ENCODE measurements at regions not wholly inside any gene's neighbourhood (a gene's known extent, or its start where the extent isn't known, plus 50 kb on each side); places are given as distances from the start of the nearest gene placed in this dataset.

DNA sequence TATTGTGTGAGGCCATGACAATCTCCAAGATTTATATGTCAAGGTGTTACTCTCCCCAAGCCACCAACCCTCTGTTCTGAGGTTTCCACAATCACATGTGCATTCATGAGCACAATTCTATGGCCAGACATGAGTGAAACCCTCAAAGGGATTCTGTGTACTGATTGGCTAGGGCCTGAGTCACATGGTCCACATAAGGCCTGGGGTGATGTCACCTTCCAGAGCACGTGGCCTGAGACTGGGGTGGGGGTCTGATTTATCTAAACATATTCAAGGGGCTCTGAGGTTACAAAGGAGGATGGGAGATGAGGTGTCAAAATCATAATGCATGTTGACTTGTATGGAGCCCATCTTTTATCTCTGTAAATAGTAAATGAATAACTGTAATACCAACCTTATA is 1369.9 kb upstream of the TMEM132C start:
- no peak for DNase-seq (ENCODE audit: low spot score)
- TF ChIP-seq, protein P1, sequence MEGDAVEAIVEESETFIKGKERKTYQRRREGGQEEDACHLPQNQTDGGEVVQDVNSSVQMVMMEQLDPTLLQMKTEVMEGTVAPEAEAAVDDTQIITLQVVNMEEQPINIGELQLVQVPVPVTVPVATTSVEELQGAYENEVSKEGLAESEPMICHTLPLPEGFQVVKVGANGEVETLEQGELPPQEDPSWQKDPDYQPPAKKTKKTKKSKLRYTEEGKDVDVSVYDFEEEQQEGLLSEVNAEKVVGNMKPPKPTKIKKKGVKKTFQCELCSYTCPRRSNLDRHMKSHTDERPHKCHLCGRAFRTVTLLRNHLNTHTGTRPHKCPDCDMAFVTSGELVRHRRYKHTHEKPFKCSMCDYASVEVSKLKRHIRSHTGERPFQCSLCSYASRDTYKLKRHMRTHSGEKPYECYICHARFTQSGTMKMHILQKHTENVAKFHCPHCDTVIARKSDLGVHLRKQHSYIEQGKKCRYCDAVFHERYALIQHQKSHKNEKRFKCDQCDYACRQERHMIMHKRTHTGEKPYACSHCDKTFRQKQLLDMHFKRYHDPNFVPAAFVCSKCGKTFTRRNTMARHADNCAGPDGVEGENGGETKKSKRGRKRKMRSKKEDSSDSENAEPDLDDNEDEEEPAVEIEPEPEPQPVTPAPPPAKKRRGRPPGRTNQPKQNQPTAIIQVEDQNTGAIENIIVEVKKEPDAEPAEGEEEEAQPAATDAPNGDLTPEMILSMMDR (IDR thresholded peaks at IDR 0.05; ENCODE audit: extremely low read depth, insufficient read depth, missing control alignments), result no peak
- in situ Hi-C loops (cut with MboI; ENCODE audit: low pct_unique_long_range_greater_than_20kb, low sequenced_read_pairs, unreplicated experiment), result no loop called here

DNA sequence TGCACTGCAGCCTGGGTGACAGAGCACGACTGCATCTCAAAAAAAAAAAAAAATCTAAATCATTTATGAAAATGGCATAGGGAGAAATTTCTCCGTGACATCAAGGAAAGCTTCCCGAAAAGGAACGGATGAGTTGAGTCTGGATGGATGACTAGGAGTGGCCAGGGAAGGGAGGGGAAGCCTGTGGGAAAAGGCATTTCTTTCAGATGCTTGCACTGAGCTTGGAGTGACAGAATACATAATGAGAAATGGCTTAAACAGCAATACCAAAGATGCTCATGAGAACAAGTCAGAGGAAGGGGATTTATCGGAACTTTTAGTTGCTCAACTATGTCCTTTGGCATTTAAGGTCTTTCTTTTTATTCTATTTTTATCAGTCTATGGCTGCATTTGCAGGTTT is 1369.2 kb upstream of the TMEM132C start:
- DNase-seq (ENCODE audit: low spot score), result no peak
- TF ChIP-seq, protein P1 (IDR thresholded peaks at IDR 0.05; ENCODE audit: extremely low read depth, insufficient read depth, missing control alignments), result no peak
- in situ Hi-C loops (cut with MboI; ENCODE audit: low pct_unique_long_range_greater_than_20kb, low sequenced_read_pairs, unreplicated experiment), result no loop called here

DNA sequence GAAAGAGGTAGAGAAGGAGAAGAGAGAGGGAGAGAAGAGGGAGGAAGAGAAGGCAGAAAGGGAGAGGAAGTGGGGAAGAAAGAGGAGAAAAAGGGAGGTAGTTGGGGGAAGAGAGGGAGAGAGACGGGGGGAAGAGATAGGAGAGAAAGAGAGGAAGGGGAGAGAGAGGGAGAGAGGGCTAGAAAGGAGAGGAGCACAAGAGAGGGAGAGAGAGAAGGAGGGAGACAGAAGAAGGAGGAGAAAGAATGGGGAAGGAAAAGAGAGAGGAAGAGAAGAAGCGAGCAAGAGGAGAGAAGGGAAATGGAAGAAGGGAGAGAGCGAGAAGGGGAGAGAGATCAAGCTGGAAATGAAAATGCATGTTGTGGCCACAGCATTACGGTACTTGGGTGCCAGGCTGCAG is 1368.4 kb upstream of the TMEM132C start:
- TF ChIP-seq, protein P1 (IDR thresholded peaks at IDR 0.05; ENCODE audit: extremely low read depth, insufficient read depth, missing control alignments), result no peak
- DNase-seq (ENCODE audit: low spot score), result no peak
- in situ Hi-C loops (cut with MboI; ENCODE audit: low pct_unique_long_range_greater_than_20kb, low sequenced_read_pairs, unreplicated experiment), result no loop called here

DNA sequence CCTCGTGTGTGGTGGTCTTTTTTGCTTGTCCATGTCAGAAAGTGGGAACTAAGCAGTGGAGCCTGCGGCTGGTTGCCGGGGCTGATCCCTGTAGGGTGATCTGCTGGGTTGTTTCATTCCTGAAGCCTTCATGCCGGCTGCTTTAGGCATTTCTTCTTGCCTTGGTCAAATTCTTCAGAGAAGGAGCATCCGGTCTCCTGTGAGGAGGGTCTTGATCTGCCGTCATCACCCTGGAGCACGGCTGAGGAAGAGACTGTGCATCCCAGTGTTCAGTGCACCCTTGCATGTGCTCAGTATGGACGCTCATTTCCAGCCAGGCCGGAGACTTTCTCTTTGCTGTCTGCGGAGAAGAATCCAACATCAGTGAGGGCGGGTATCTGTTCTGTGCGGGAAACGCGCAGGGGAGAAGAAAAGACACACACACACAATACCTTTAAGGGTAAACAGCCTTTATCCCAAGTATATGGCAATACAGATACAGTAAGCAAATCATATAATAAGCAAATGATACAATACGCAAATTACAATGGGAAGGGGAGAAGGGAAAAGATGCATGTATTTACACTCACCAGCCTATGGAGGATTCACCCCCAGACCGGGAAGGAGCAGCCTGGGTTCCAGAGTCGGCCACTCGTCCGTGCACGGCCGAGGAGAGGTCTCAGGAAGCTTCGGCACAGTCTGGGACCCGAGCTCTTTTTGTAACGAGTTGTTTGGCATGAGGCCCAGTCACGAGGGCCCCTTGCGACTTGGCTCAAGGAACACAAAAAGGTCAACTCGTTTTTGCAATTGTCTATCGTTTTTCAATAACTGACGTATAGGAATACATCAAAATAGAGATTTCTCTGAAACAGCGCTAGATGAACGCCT is 1366.8 kb upstream of the TMEM132C start:
- no peak for DNase-seq (ENCODE audit: low spot score)
- in situ Hi-C loops (cut with MboI; ENCODE audit: low pct_unique_long_range_greater_than_20kb, low sequenced_read_pairs, unreplicated experiment), result no loop called here
- TF ChIP-seq, protein P1 (IDR thresholded peaks at IDR 0.05; ENCODE audit: extremely low read depth, insufficient read depth, missing control alignments), result no peak

DNA sequence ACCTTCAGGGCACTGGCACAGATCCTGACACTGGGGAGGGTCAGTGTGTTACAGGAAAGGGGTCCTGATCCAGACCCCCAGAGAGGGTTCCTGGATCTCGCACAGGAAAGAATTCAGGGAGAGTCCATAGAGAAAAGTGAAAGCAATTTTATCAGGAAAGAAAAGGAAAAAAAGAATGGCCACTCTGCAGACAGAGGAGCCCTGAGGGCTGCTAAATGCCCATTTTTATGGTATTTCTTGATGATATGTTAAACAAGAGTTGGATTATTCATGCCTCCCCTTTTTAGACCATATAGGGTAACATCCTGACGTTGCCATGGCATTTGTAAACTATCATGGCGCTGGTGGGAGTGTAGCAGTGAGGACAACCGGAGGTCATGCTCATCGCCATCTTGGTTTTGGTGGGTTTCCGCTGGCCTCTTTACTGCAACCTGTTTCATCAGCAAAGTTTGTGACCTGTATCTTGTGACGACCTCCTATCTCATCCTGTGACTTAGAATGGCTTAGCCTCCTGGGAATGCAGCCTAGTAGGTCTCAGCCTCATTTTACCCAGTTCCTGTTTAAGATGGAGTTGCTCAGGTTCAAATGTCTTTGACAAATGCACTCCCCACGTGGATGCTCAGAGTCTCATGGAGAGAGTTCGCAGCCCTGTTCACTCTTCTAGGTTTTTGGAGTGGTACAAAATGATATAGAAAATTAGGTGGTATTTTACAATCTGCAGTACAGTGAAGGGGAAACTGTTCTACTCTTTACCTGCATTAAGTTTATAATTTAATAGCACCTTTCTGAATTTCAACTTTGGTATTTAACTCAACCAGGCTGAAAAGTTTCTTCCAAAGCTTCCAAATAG is 1363.7 kb upstream of the TMEM132C start:
- in situ Hi-C loops (cut with MboI; ENCODE audit: low pct_unique_long_range_greater_than_20kb, low sequenced_read_pairs, unreplicated experiment), result no loop called here
- no peak for DNase-seq (ENCODE audit: low spot score)
- TF ChIP-seq, protein P1 (IDR thresholded peaks at IDR 0.05; ENCODE audit: extremely low read depth, insufficient read depth, missing control alignments), result no peak

DNA sequence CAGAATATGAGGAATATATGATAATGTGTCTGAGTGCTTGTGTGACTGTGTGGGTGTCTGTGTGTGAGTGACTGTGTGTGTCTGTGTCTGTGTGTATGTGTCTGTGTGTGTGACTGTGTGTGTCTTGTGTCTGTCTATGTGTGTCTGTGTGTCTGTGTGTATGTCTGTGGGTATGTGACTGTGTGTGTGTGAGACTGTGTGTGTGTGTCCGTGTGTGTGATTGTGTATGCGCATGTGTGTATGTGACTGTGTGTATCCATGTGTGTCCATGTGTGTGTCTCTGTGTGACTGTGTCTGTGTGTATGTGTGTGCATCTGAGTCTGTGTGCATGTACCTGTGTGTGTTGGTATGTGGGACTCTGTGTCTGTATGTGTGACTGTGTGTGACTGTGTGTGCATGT is 1361.2 kb upstream of the TMEM132C start:
- no peak for DNase-seq (ENCODE audit: low spot score)
- TF ChIP-seq, protein P1 (IDR thresholded peaks at IDR 0.05; ENCODE audit: extremely low read depth, insufficient read depth, missing control alignments), result no peak
- in situ Hi-C loops (cut with MboI; ENCODE audit: low pct_unique_long_range_greater_than_20kb, low sequenced_read_pairs, unreplicated experiment), result no loop called here

Data from GM13977 (cell line).